ENCODE measurements at regions not wholly inside any gene's neighbourhood (a gene's known extent, or its start where the extent isn't known, plus 50 kb on each side); places are given as distances from the start of the nearest gene placed in this dataset.

DNA sequence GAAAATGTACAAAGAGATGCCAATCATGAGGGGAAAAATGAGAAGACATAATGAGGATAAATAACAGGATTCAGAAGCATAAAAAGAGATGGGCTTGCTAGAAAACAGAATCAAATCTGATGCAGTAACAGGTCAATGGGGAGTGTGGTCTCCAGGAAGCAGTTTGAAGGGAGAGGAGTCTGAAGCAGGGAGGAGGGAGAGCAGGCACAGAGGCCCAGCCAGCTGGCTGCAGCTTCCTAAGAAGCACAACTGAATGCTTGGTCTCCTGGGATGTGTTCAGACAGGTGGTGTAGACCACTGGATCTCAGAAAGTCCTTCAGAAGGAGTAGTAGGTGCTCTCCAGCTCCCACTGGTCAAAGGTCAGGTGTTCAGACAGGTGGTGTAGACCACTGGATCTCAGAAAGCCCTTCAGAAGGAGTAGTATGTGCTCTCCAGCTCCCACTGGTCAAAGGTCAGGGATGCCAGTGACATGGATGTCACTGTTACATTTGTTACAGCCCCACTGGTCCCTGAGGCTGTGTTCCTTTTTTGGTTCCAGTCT is 68.3 kb upstream of the UBAC2 start:
- Histone ChIP-seq H3K36me3 (ENCODE audit: control insufficient read depth, insufficient read depth, low read length) (no peaks in the 10 kb centered on the region), H2BK5ac (ENCODE audit: low read length) (no peak overlapping the region), H3K4ac (ENCODE audit: low read depth, low read length) (no peak overlapping the region), H2BK120ac (ENCODE audit: low read depth, low read length) (no peak overlapping the region), H3K79me2 (ENCODE audit: control insufficient read depth, insufficient read depth, low read length) (no peaks in the 10 kb centered on the region), H4K5ac (ENCODE audit: low read length) (no peak overlapping the region), H3K23ac (ENCODE audit: low read length) (no peak overlapping the region), H3K18ac (ENCODE audit: low read length) (no peak overlapping the region), H3K79me1 (ENCODE audit: low read length) (no peaks in the 10 kb centered on the region), H2AK5ac (ENCODE audit: low read length) (no peak overlapping the region), H2BK15ac (replicated peaks; ENCODE audit: low read depth) (no peak overlapping the region), H3K9ac (ENCODE audit: low read length) (no peak overlapping the region), H3K4me3 (ENCODE audit: low read length) (no peak overlapping the region), H3K27ac (ENCODE audit: low read depth, low read length) (no peak overlapping the region), H3K27me3 (ENCODE audit: insufficient read depth, low read length, poor library complexity) (no peaks in the 10 kb centered on the region), H3K4me2 (ENCODE audit: low read length) (no peak overlapping the region), H4K8ac (ENCODE audit: low read depth, low read length) (no peak overlapping the region), H3K56ac (ENCODE audit: low read length) (no peak overlapping the region), H3K4me1 (ENCODE audit: control insufficient read depth, low read depth, low read length) (no peaks in the 10 kb centered on the region)
- no peak for DNase-seq

DNA sequence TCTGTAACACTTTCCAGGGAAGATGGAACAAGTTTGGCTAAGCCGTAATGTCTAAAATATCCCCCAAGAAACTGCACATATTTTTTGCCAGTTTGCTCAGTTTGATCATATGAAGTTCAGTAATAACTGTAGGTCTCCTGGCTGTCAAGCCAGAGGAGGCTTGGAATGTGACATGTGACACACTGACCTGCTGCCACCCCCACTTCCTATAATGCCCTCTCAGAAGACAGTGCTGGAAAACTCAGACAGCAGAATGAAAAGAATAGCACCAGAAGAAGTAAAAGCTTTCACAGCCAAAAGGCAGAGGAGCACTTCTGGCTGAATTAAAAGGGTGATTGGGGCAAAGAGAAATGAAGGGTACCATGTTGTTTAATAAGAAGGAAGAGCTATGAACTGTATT is 67.4 kb upstream of the UBAC2 start:
- Histone ChIP-seq H3K4me2 (ENCODE audit: low read length) (no peak overlapping the region), H3K18ac (ENCODE audit: low read length) (no peak overlapping the region), H2BK5ac (ENCODE audit: low read length) (no peak overlapping the region), H3K79me1 (ENCODE audit: low read length) (no peaks in the 10 kb centered on the region), H3K4me3 (ENCODE audit: low read length) (no peak overlapping the region), H2BK120ac (ENCODE audit: low read depth, low read length) (no peak overlapping the region), H4K8ac (ENCODE audit: low read depth, low read length) (no peak overlapping the region), H4K5ac (ENCODE audit: low read length) (no peak overlapping the region), H3K79me2 (ENCODE audit: control insufficient read depth, insufficient read depth, low read length) (no peaks in the 10 kb centered on the region), H3K36me3 (ENCODE audit: control insufficient read depth, insufficient read depth, low read length) (no peaks in the 10 kb centered on the region), H3K4me1 (ENCODE audit: control insufficient read depth, low read depth, low read length) (no peaks in the 10 kb centered on the region), H2BK15ac (replicated peaks; ENCODE audit: low read depth) (no peak overlapping the region), H3K9ac (ENCODE audit: low read length) (no peak overlapping the region), H2AK5ac (ENCODE audit: low read length) (no peak overlapping the region), H3K56ac (ENCODE audit: low read length) (no peak overlapping the region), H3K4ac (ENCODE audit: low read depth, low read length) (no peak overlapping the region), H3K27me3 (ENCODE audit: insufficient read depth, low read length, poor library complexity) (no peaks in the 10 kb centered on the region), H3K27ac (ENCODE audit: low read depth, low read length) (no peak overlapping the region), H3K23ac (ENCODE audit: low read length) (no peak overlapping the region)
- WGBS (ENCODE audit: extremely low coverage, insufficient coverage, low lambda C conversion rate): no CpG with 5 or more reads among the region's 1 CpG
- DNase-seq: no peak

DNA sequence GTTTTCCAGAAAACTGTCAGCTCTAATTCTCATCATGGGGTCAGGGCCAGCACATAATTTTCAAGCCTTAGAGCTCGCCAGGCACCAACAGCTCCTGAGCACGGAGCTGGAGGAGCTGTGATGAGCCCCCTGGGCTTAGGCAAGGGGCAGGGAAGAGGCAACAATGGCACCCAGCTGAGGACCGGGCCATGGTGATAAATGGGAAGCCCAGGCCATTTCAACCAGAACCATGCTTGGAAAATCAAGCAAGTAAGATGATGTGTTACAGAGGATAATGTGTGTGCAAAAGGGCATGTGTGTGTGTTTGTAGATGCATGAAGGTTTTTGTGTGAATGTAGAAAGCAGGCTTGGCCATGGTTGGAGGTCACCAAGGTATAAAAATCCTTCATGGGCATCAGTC is 66.8 kb upstream of the UBAC2 start:
- no peak for DNase-seq
- no peaks in the 10 kb centered on the region for H3K79me2 ChIP-seq (ENCODE audit: control insufficient read depth, insufficient read depth, low read length)
- no peak overlapping the region for H4K8ac ChIP-seq (ENCODE audit: low read depth, low read length)
- H3K27ac ChIP-seq (ENCODE audit: low read depth, low read length): no peak overlapping the region
- H3K4ac ChIP-seq (ENCODE audit: low read depth, low read length): no peak overlapping the region
- no peak overlapping the region for H3K4me2 ChIP-seq (ENCODE audit: low read length)
- H3K56ac ChIP-seq (ENCODE audit: low read length): no peak overlapping the region
- no peaks in the 10 kb centered on the region for H3K36me3 ChIP-seq (ENCODE audit: control insufficient read depth, insufficient read depth, low read length)
- no peak overlapping the region for H3K23ac ChIP-seq (ENCODE audit: low read length)
- H4K5ac ChIP-seq (ENCODE audit: low read length): no peak overlapping the region
- no peaks in the 10 kb centered on the region for H3K79me1 ChIP-seq (ENCODE audit: low read length)
- H3K4me3 ChIP-seq (ENCODE audit: low read length): no peak overlapping the region
- H2BK15ac ChIP-seq (replicated peaks; ENCODE audit: low read depth): no peak overlapping the region
- no peak overlapping the region for H3K18ac ChIP-seq (ENCODE audit: low read length)
- H2AK5ac ChIP-seq (ENCODE audit: low read length): no peak overlapping the region
- no peaks in the 10 kb centered on the region for H3K27me3 ChIP-seq (ENCODE audit: insufficient read depth, low read length, poor library complexity)
- WGBS (ENCODE audit: extremely low coverage, insufficient coverage, low lambda C conversion rate): no CpG with 5 or more reads among the region's 3 CpGs
- no peaks in the 10 kb centered on the region for H3K4me1 ChIP-seq (ENCODE audit: control insufficient read depth, low read depth, low read length)
- no peak overlapping the region for H3K9ac ChIP-seq (ENCODE audit: low read length)
- H2BK5ac ChIP-seq (ENCODE audit: low read length): no peak overlapping the region
- H2BK120ac ChIP-seq (ENCODE audit: low read depth, low read length): no peak overlapping the region

DNA sequence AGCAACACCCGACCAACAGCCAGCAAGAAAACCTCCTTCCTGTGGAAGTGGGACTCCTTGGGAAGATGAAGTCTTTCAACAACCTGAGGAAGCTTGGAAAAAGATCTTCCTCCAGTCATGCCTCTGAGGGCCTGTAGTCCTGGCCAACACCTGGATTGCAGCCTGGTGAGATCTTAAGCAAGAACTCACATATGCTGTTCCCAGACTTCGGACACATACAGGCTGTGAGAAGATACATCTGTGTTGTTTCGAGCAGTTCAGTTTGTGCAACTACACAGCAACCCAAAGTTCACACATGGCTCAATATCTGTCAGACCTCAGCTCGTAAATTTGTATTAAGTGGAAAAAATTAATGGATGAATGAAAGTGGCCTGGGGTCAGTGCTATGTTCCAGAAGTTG is 65.1 kb upstream of the UBAC2 start:
- Histone ChIP-seq H3K79me1 (ENCODE audit: low read length) (no peaks in the 10 kb centered on the region), H3K27me3 (ENCODE audit: insufficient read depth, low read length, poor library complexity) (no peaks in the 10 kb centered on the region)
- no peak for DNase-seq

DNA sequence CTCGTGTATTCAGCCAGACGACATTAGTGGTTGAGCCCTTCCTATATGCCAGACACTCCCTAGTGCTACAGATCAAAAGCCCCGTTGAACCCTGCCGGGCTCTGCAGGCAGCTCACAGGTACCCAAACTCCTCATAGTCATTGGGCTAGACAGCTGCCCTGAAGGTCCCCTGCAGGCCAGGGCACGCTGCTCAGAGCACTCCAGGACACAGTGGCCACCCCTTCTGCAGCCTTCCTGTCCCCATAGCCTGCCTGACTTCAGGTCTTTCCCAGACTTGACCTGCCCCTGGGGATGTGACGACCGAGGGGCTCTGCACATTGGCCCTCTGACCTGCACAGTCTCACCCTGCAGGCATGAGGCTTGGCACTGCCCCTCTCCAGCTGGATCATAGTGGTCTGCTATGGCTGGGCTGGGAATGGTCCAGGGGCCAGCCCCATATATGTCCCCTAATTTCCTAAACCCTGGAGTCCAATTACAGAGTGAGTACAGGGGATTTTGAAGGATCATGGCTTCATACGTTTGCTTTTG is 64.2 kb upstream of the UBAC2 start:
- H3K36me3 ChIP-seq (ENCODE audit: control insufficient read depth, insufficient read depth, low read length): no peaks in the 10 kb centered on the region
- no CpG with 5 or more reads among the region's 8 CpGs for WGBS (ENCODE audit: extremely low coverage, insufficient coverage, low lambda C conversion rate)

More for the DNA sequence above, 65.1 kb upstream of the UBAC2 start:
- Histone ChIP-seq H3K23ac (ENCODE audit: low read length) (no peak overlapping the region), H3K27ac (ENCODE audit: low read depth, low read length) (no peak overlapping the region), H3K4ac (ENCODE audit: low read depth, low read length) (no peak overlapping the region), H3K56ac (ENCODE audit: low read length) (no peak overlapping the region), H3K4me2 (ENCODE audit: low read length) (no peak overlapping the region), H3K79me2 (ENCODE audit: control insufficient read depth, insufficient read depth, low read length) (no peaks in the 10 kb centered on the region), H3K4me3 (ENCODE audit: low read length) (no peak overlapping the region), H2BK120ac (ENCODE audit: low read depth, low read length) (no peak overlapping the region), H4K8ac (ENCODE audit: low read depth, low read length) (no peak overlapping the region), H3K18ac (ENCODE audit: low read length) (no peak overlapping the region), H4K5ac (ENCODE audit: low read length) (no peak overlapping the region), H2AK5ac (ENCODE audit: low read length) (no peak overlapping the region), H3K4me1 (ENCODE audit: control insufficient read depth, low read depth, low read length) (no peaks in the 10 kb centered on the region), H3K9ac (ENCODE audit: low read length) (no peak overlapping the region), H2BK5ac (ENCODE audit: low read length) (no peak overlapping the region), H3K36me3 (ENCODE audit: control insufficient read depth, insufficient read depth, low read length) (no peaks in the 10 kb centered on the region), H2BK15ac (replicated peaks; ENCODE audit: low read depth) (no peak overlapping the region)
- WGBS (ENCODE audit: extremely low coverage, insufficient coverage, low lambda C conversion rate): no CpG with 5 or more reads among the region's 4 CpGs

DNA sequence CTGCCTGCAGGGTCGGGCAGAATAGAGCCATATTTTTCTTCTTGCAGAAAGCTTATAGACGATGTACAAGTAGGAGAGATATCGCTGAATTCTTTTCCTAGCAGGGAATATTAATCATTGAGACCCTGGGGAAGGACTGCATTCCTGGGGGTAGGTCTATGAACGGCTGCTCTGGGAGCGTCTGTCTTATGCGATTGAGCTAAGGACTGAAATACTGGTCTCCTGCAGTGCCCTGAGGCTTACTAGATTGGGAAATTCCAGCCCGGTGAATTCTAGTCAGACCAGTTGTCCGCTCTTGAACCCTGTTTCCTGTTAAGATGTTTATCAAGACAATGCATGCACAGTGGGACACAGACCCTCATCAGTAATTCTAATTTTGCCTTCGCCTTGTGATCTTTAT is 59.8 kb upstream of the UBAC2 start:
- H3K9ac ChIP-seq (ENCODE audit: low read length): no peak overlapping the region
- H3K4ac ChIP-seq (ENCODE audit: low read depth, low read length): no peak overlapping the region
- WGBS (ENCODE audit: extremely low coverage, insufficient coverage, low lambda C conversion rate): no CpG with 5 or more reads among the region's 9 CpGs

More for the DNA sequence above, 64.2 kb upstream of the UBAC2 start:
- H3K27me3 ChIP-seq (ENCODE audit: insufficient read depth, low read length, poor library complexity): no peaks in the 10 kb centered on the region
- no peak overlapping the region for H2BK5ac ChIP-seq (ENCODE audit: low read length)
- no peak overlapping the region for H3K27ac ChIP-seq (ENCODE audit: low read depth, low read length)
- no peak overlapping the region for H3K9ac ChIP-seq (ENCODE audit: low read length)
- H3K18ac ChIP-seq (ENCODE audit: low read length): no peak overlapping the region
- no peak overlapping the region for H3K23ac ChIP-seq (ENCODE audit: low read length)
- no peak overlapping the region for H3K56ac ChIP-seq (ENCODE audit: low read length)
- H3K4me3 ChIP-seq (ENCODE audit: low read length): no peak overlapping the region
- DNase-seq: no peak
- H3K4ac ChIP-seq (ENCODE audit: low read depth, low read length): no peak overlapping the region
- H2BK120ac ChIP-seq (ENCODE audit: low read depth, low read length): no peak overlapping the region
- H2AK5ac ChIP-seq (ENCODE audit: low read length): no peak overlapping the region
- no peaks in the 10 kb centered on the region for H3K79me1 ChIP-seq (ENCODE audit: low read length)
- H2BK15ac ChIP-seq (replicated peaks; ENCODE audit: low read depth): no peak overlapping the region
- H3K4me2 ChIP-seq (ENCODE audit: low read length): no peak overlapping the region
- H4K8ac ChIP-seq (ENCODE audit: low read depth, low read length): no peak overlapping the region
- H3K4me1 ChIP-seq (ENCODE audit: control insufficient read depth, low read depth, low read length): no peaks in the 10 kb centered on the region
- H3K79me2 ChIP-seq (ENCODE audit: control insufficient read depth, insufficient read depth, low read length): no peaks in the 10 kb centered on the region
- H4K5ac ChIP-seq (ENCODE audit: low read length): no peak overlapping the region

More for the DNA sequence above, 59.8 kb upstream of the UBAC2 start:
- Histone ChIP-seq H3K23ac (ENCODE audit: low read length) (no peak overlapping the region), H3K27me3 (ENCODE audit: insufficient read depth, low read length, poor library complexity) (no peaks in the 10 kb centered on the region), H3K4me2 (ENCODE audit: low read length) (no peak overlapping the region), H3K18ac (ENCODE audit: low read length) (no peak overlapping the region), H3K4me3 (ENCODE audit: low read length) (no peak overlapping the region), H2BK15ac (replicated peaks; ENCODE audit: low read depth) (no peak overlapping the region), H3K27ac (ENCODE audit: low read depth, low read length) (no peak overlapping the region), H3K79me1 (ENCODE audit: low read length) (no peaks in the 10 kb centered on the region), H2BK120ac (ENCODE audit: low read depth, low read length) (no peak overlapping the region), H2BK5ac (ENCODE audit: low read length) (no peak overlapping the region), H2AK5ac (ENCODE audit: low read length) (no peak overlapping the region), H3K56ac (ENCODE audit: low read length) (no peak overlapping the region), H4K5ac (ENCODE audit: low read length) (no peak overlapping the region), H3K36me3 (ENCODE audit: control insufficient read depth, insufficient read depth, low read length) (no peaks in the 10 kb centered on the region), H4K8ac (ENCODE audit: low read depth, low read length) (no peak overlapping the region), H3K79me2 (ENCODE audit: control insufficient read depth, insufficient read depth, low read length) (no peaks in the 10 kb centered on the region), H3K4me1 (ENCODE audit: control insufficient read depth, low read depth, low read length) (no peaks in the 10 kb centered on the region)
- no peak for DNase-seq

Data from mesendoderm (in vitro differentiated cells).